ENCODE measurements at regions not wholly inside any gene's neighbourhood (a gene's known extent, or its start where the extent isn't known, plus 50 kb on each side); places are given as distances from the start of the nearest gene placed in this dataset.
A peak's percentile ranks its signal among the peaks of the same experiment; 100 is the strongest.

DNA sequence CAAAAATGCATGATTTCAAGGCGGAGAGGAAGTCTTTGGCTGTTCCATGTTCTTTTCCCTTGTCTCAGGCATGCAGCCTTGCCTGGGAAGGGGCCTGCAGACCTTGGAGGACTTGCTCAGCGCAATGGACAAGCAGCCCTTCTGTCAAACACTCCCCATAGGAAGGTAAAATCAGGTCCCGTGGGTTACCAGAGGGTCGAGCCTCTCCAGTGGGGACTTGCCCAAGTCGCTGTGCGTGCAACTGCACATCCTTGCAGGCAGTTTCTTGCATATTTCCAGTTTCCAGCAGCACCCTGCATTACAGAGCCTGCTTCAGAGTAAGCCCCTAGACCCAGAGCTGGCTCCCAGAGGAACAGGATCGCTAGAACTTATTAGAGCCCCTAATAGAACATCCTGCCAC is 75.5 kb upstream of the KLF13 start:
- Histone ChIP-seq H3K36me3 (ENCODE audit: control insufficient read depth in 2 of 3, insufficient read depth in 3 of 3, low read length in 3 of 3) (no peaks in the 10 kb centered on the region), H3K27ac (ENCODE audit: low read depth in 2 of 2, low read length in 2 of 2) (no peak overlapping the region), H3K4me1 (ENCODE audit: control insufficient read depth in 2 of 3, insufficient read depth in 2 of 3, low read depth in 1 of 3, low read length in 3 of 3) (no peaks in the 10 kb centered on the region), H3K9ac (ENCODE audit: low read length in 3 of 3) (no peak overlapping the region), H3K4me3 (ENCODE audit: low read length in 3 of 3) (no peak overlapping the region), H3K27me3 (ENCODE audit: control insufficient read depth, insufficient read depth, low read length) (no peaks in the 10 kb centered on the region), H3K9me3 (ENCODE audit: control insufficient read depth in 2 of 3, insufficient read depth in 1 of 3, low read length in 3 of 3) (no peaks in the 10 kb centered on the region)
- intact Hi-C loops (cut with DNase I) = no loop called here
- no peak for FAIRE-seq
- TF ChIP-seq, protein P1, sequence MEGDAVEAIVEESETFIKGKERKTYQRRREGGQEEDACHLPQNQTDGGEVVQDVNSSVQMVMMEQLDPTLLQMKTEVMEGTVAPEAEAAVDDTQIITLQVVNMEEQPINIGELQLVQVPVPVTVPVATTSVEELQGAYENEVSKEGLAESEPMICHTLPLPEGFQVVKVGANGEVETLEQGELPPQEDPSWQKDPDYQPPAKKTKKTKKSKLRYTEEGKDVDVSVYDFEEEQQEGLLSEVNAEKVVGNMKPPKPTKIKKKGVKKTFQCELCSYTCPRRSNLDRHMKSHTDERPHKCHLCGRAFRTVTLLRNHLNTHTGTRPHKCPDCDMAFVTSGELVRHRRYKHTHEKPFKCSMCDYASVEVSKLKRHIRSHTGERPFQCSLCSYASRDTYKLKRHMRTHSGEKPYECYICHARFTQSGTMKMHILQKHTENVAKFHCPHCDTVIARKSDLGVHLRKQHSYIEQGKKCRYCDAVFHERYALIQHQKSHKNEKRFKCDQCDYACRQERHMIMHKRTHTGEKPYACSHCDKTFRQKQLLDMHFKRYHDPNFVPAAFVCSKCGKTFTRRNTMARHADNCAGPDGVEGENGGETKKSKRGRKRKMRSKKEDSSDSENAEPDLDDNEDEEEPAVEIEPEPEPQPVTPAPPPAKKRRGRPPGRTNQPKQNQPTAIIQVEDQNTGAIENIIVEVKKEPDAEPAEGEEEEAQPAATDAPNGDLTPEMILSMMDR (IDR thresholded peaks at IDR 0.05; ENCODE audit: borderline replicate concordance, extremely low read depth, insufficient read depth) = no peak
- DNase-seq = peak in 1 of 5 donors; percentile 43

DNA sequence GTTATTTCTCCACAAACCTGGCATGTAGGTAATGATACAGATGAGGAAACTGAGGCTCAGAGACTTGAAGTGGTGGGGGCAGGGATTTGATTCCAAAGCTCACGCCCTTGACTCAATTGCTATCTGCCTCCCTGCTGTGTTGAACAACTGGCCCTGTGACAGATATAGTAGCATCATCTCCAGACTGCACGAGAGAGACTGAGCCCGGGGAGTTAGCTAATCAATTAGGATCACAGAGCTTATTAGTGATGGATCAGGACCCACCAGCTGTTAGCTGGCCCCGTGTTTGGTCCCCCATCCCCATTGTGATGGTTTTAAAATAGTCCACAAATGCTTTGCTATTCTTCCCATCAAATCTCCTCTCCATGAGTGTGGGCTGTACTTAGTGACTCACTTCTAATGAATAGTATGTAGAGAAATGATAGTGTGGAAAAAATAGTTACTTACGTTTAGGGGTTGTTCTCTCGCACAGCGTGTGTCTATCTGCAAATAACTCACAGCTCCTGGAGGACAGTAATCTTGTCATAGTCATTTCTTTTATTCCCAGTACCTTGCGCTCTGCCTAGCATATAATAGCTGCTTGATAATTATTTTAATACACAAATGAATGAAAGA is 74.4 kb upstream of the KLF13 start:
- TF ChIP-seq, protein P1 (IDR thresholded peaks at IDR 0.05; ENCODE audit: borderline replicate concordance, extremely low read depth, insufficient read depth) = no peak
- intact Hi-C loops (cut with DNase I) = no loop called here
- no peaks in the 10 kb centered on the region for H3K4me1 ChIP-seq (ENCODE audit: control insufficient read depth in 2 of 3, insufficient read depth in 2 of 3, low read depth in 1 of 3, low read length in 3 of 3)
- no peaks in the 10 kb centered on the region for H3K36me3 ChIP-seq (ENCODE audit: control insufficient read depth in 2 of 3, insufficient read depth in 3 of 3, low read length in 3 of 3)
- no peak overlapping the region for H3K4me3 ChIP-seq (ENCODE audit: low read length in 3 of 3)
- no peak for FAIRE-seq
- peak in 1 of 5 donors; percentile 10 for DNase-seq
- H3K9me3 ChIP-seq (ENCODE audit: control insufficient read depth in 2 of 3, insufficient read depth in 1 of 3, low read length in 3 of 3) = no peaks in the 10 kb centered on the region
- no peak overlapping the region for H3K9ac ChIP-seq (ENCODE audit: low read length in 3 of 3)
- no peaks in the 10 kb centered on the region for H3K27me3 ChIP-seq (ENCODE audit: control insufficient read depth, insufficient read depth, low read length)
- no peak overlapping the region for H3K27ac ChIP-seq (ENCODE audit: low read depth in 2 of 2, low read length in 2 of 2)

DNA sequence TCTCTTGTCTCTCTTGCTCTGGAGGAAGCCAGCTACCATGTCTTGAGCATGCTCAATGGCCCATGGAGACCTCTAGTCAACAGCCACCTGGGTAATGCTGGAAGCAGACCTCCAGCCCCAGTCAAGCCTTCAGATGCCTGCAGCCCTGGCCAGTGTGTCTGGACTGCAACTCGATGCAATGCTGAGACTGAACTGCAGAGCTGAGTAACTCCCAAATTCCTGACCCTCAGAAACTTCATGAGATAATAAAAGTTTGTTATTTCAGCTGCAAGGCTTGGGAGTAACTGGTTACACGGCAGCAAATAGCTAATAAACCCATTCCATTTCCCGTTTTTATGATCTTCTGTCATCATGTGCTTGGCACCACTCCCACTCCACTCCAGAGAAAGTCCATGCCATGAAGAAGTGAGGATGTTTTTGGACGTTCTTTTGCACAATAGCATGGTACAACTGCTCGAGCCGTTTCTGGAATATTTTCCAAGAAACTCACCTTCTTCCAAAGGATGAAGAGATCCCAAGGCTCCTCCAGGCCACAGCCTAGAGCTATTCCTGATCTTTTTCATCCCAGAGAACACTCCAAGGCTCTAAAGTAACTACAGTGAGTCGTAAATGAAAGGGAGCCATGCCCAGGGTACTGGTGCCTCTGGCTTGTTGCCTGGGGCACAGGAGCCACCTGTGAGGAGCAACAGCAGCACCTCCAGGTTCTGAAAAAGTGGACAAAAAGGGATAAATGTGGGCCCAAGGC is 72.0 kb upstream of the KLF13 start:
- Histone ChIP-seq H3K27ac (ENCODE audit: low read depth in 2 of 2, low read length in 2 of 2) (no peak overlapping the region), H3K9ac (ENCODE audit: low read length in 3 of 3) (no peak overlapping the region), H3K4me3 (ENCODE audit: low read length in 3 of 3) (no peak overlapping the region), H3K36me3 (ENCODE audit: control insufficient read depth in 2 of 3, insufficient read depth in 3 of 3, low read length in 3 of 3) (no peaks in the 10 kb centered on the region), H3K27me3 (ENCODE audit: control insufficient read depth, insufficient read depth, low read length) (no peaks in the 10 kb centered on the region), H3K4me1 (ENCODE audit: control insufficient read depth in 2 of 3, insufficient read depth in 2 of 3, low read depth in 1 of 3, low read length in 3 of 3) (no peaks in the 10 kb centered on the region), H3K9me3 (ENCODE audit: control insufficient read depth in 2 of 3, insufficient read depth in 1 of 3, low read length in 3 of 3) (no peaks in the 10 kb centered on the region)
- peak in 4 of 5 donors; percentile 43 to 81 (median 70) for DNase-seq
- FAIRE-seq = no peak
- TF ChIP-seq, protein P1 (IDR thresholded peaks at IDR 0.05; ENCODE audit: borderline replicate concordance, extremely low read depth, insufficient read depth) = no peak
- intact Hi-C loops (cut with DNase I) = no loop called here
